ENCODE measurements at regions not wholly inside any gene's neighbourhood (a gene's known extent, or its start where the extent isn't known, plus 50 kb on each side); places are given as distances from the start of the nearest gene placed in this dataset.

DNA sequence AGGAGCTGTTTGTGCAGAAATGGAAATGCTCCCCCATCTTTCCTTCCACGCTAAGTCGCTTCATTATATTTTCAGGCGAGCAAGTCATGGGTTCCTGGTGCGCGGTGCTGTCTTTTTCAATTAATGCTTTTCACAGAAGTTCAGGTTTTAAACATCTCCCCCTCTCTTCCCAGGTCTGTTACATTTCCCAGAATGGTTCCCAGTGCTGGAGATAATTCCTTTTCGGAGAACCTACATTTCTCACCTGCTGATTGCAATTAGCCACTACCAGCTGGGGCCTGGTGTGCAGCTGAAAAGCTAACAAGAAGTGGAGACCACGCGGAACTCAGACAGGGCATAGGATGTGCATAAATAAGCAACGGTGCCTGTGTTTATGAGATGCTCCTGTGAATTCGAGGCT, 217.8 kb downstream of the MID1IP1 start:
- H3K4me1 ChIP-seq: no peaks in the 10 kb centered on the region
- H3K4me3 ChIP-seq: no peak overlapping the region
- no peak overlapping the region for H3K27ac ChIP-seq
- no peaks in the 10 kb centered on the region for H3K36me3 ChIP-seq
- DNase-seq (ENCODE audit: low spot score in 2 of 2): no peak
- WGBS, 2 donors: 82 to 92% methylated on average over 10 of the region's 10 CpGs
- no peak for TF ChIP-seq EP300 (IDR thresholded peaks at IDR 0.05)
- no peaks in the 10 kb centered on the region for H3K27me3 ChIP-seq
- no peaks in the 10 kb centered on the region for H3K9me3 ChIP-seq

DNA sequence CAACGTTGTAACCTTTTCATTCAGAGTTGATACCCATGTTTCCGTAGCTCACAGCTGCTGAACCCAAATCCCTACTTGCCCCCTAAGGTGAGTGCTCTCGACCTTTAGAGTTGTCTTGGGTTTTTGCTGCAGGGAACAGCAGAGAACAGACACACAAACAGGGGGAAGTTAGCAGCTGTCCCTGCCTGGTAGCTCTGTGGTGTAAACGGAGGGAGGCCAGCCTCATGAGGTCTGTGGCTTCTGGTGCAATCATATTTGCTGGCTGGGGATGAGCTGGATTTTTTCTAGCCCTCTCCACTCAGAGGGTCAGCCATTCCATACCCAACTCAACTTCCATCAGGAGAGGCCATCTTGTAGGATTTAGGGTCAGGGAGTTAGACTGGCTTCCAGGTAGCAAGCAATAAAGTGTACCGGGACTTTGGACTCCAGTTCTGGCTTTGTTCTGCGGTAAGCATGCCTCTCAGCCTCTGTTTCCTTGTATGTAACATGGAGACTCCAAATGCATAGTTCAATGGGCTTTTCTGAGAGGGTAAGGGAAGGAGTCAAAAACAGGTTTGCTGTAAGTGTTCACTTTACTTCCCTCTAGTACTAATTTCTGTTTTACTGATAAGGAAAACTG, 218.9 kb downstream of the MID1IP1 start:
- no peaks in the 10 kb centered on the region for H3K27me3 ChIP-seq
- H3K4me3 ChIP-seq: no peak overlapping the region
- TF ChIP-seq POLR2A (IDR thresholded peaks at IDR 0.05) (no peak), EP300 (IDR thresholded peaks at IDR 0.05) (no peak)
- TF ChIP-seq, protein P1, sequence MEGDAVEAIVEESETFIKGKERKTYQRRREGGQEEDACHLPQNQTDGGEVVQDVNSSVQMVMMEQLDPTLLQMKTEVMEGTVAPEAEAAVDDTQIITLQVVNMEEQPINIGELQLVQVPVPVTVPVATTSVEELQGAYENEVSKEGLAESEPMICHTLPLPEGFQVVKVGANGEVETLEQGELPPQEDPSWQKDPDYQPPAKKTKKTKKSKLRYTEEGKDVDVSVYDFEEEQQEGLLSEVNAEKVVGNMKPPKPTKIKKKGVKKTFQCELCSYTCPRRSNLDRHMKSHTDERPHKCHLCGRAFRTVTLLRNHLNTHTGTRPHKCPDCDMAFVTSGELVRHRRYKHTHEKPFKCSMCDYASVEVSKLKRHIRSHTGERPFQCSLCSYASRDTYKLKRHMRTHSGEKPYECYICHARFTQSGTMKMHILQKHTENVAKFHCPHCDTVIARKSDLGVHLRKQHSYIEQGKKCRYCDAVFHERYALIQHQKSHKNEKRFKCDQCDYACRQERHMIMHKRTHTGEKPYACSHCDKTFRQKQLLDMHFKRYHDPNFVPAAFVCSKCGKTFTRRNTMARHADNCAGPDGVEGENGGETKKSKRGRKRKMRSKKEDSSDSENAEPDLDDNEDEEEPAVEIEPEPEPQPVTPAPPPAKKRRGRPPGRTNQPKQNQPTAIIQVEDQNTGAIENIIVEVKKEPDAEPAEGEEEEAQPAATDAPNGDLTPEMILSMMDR (IDR thresholded peaks at IDR 0.05): no peak
- H3K27ac ChIP-seq: no peak overlapping the region
- no peaks in the 10 kb centered on the region for H3K4me1 ChIP-seq
- H3K36me3 ChIP-seq: no peaks in the 10 kb centered on the region
- 74 to 95% methylated on average over 4 to 6 of the region's 6 CpGs for WGBS, 2 donors
- no peaks in the 10 kb centered on the region for H3K9me3 ChIP-seq
- no peak for DNase-seq (ENCODE audit: low spot score in 2 of 2)

DNA sequence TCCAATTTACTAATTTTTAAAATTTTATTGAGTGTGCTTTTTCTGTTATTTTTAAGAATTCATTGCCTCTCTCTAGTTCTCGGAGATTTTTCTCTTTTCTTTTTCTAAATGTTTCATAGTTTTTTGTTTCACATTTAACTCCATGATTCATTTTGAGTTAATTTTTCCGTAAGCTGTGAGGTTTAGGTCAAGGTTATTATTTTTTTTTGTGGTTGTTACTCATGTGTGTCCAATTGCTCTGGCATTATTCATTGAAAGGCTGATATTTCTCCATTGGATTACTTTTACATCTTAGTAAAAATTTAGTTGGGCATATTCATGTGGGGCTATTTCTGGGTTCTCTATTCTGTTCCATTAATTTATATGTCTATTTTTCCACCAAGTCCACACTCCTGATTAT, 220.8 kb downstream of the MID1IP1 start:
- TF ChIP-seq, protein P1 (IDR thresholded peaks at IDR 0.05): no peak
- TF ChIP-seq POLR2A (IDR thresholded peaks at IDR 0.05): no peak
- no peak for TF ChIP-seq EP300 (IDR thresholded peaks at IDR 0.05)
- 84 to 91% methylated on average over 2 of the region's 2 CpGs for WGBS, 2 donors
- Histone ChIP-seq H3K4me1 (no peaks in the 10 kb centered on the region), H3K27me3 (no peaks in the 10 kb centered on the region), H3K27ac (no peak overlapping the region), H3K36me3 (no peaks in the 10 kb centered on the region), H3K9me3 (no peaks in the 10 kb centered on the region), H3K4me3 (no peak overlapping the region)
- no peak for DNase-seq (ENCODE audit: low spot score in 2 of 2)

DNA sequence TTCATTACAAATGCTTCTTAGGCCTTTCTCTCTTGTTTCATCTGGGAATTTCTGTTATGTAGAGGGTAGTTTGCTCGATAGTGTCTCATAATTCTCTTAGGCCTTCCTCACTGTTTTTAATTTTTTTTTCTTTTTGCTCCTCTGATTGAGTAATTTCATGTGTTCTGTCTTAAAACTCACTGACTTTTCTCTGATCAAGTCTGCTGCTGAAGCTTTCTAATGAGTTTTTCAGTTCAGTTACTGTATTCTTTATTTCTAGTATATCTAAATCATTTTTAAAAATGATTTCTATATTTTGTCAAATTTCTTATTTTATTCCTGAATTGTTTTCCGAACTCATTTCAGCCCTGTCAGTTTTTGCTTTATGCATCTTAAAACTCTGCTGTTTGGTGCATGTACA, 228.0 kb downstream of the MID1IP1 start:
- DNase-seq (ENCODE audit: low spot score in 2 of 2): no peak
- no peak overlapping the region for H3K27ac ChIP-seq
- H3K4me1 ChIP-seq: no peaks in the 10 kb centered on the region
- H3K4me3 ChIP-seq: no peak overlapping the region
- H3K27me3 ChIP-seq: no peaks in the 10 kb centered on the region
- no peaks in the 10 kb centered on the region for H3K36me3 ChIP-seq
- peaks cover 0 to 22% (median 4%) of the 10 kb centered on the region in 4 donors for H3K9me3 ChIP-seq
- 71 to 94% methylated on average over 2 of the region's 2 CpGs for WGBS, 2 donors
- no peak for TF ChIP-seq EP300 (IDR thresholded peaks at IDR 0.05)
- no peak for TF ChIP-seq POLR2A (IDR thresholded peaks at IDR 0.05)
- TF ChIP-seq, protein P1 (IDR thresholded peaks at IDR 0.05): no peak

DNA sequence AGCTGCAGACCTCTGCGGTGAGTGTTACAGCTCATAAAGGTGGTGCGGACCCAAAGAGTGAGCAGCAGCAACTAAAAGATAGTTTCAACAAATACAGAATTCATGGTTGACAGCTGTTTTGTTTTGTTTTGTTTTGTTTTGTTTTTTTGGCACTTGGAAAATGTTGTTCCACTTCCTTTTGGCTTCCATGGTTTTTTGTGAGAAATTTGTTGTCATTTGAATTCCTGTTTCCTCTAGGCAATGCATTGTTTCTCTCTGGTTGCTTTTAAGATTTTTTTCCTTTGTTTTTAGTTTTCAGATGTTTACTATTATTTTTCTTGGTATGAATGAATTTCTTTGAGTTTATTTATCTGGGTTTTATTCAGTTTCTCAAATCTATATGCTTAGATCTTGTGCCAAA, 229.4 kb downstream of the MID1IP1 start:
- 94 to 100% methylated on average over 2 of the region's 2 CpGs for WGBS, 2 donors
- Histone ChIP-seq H3K36me3 (no peaks in the 10 kb centered on the region), H3K4me1 (no peaks in the 10 kb centered on the region), H3K27ac (no peak overlapping the region), H3K9me3 (peaks cover 0 to 22% (median 6%) of the 10 kb centered on the region in 4 donors), H3K27me3 (no peaks in the 10 kb centered on the region), H3K4me3 (no peak overlapping the region)
- TF ChIP-seq POLR2A (IDR thresholded peaks at IDR 0.05) (no peak), EP300 (IDR thresholded peaks at IDR 0.05) (no peak)
- TF ChIP-seq, protein P1 (IDR thresholded peaks at IDR 0.05): no peak
- no peak for DNase-seq (ENCODE audit: low spot score in 2 of 2)

DNA sequence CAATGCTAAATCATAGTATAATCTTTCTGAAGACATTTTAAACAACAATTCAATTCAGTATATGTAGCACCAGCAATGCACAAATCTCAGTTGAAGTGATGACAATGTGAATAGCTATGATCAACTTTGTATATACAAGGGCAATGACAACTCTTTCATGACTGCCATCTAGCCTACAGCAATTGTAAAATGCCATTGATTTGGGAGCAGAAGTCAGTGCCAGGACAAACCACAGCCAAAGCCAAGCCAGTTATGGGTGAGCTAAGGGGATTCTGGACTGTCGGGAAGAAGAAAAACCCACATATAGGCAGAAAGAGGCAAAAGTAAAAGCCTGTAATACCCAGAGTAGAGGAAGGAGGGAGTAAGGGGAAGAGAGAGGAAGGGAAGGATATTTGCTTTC, 238.6 kb downstream of the MID1IP1 start:
- TF ChIP-seq, protein P1 (IDR thresholded peaks at IDR 0.05): no peak
- TF ChIP-seq POLR2A (IDR thresholded peaks at IDR 0.05) (no peak), EP300 (IDR thresholded peaks at IDR 0.05) (no peak)
- H3K4me1 ChIP-seq: no peaks in the 10 kb centered on the region
- no peaks in the 10 kb centered on the region for H3K27me3 ChIP-seq
- WGBS, 2 donors: 55 to 77% methylated on average over 1 of the region's 1 CpG
- H3K4me3 ChIP-seq: no peak overlapping the region
- H3K9me3 ChIP-seq: no peaks in the 10 kb centered on the region
- DNase-seq (ENCODE audit: low spot score in 2 of 2): no peak
- no peak overlapping the region for H3K27ac ChIP-seq
- no peaks in the 10 kb centered on the region for H3K36me3 ChIP-seq
